ENCODE measurements at regions not wholly inside any gene's neighbourhood (a gene's known extent, or its start where the extent isn't known, plus 50 kb on each side); places are given as distances from the start of the nearest gene placed in this dataset.
"Not testable (repeated sequence)": the region's sequence is repeated elsewhere in the genome, so short reads cannot be mapped to it uniquely, and the experiment has no call there.

DNA sequence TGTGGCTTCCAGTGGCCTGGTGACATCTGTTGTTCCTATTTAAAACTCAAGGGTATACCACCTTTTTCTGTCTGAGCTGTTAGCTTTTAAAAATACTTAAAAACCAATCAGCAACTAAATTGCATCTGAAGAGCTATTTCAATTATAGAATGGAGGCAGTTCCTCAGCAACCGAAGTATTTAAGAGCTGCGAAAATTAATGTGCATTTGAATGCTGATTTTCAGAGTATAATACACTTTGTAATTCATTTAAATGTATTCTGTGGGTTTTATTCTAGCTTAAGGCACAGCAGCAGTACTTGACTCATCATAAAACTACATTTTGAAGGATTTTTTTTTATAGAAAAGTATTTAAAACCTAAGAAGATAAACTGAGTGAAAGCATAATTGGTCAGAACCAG is 404.9 kb upstream of the PRKCQ start:
- DNase-seq (ENCODE audit: low spot score) = no peak

DNA sequence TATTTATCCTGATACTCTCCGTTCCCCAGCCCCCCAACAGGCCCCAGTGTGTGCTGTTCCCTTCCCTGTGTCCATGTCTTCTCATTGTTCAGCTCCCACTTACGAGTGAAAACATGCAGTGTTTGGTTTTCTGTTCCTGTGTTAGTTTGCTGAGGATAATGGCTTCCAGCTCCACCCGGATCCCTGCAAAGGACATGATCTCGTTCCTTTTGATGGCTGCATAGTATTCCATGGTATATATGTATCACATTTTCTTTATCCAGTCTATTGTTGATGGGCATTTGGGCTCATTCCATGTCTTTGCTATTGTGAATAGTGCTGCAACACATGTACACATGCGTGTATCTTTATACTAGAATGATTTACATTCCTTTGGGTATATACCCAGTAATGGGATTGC is 403.9 kb upstream of the PRKCQ start:
- not testable (repeated sequence) for DNase-seq (ENCODE audit: low spot score)

DNA sequence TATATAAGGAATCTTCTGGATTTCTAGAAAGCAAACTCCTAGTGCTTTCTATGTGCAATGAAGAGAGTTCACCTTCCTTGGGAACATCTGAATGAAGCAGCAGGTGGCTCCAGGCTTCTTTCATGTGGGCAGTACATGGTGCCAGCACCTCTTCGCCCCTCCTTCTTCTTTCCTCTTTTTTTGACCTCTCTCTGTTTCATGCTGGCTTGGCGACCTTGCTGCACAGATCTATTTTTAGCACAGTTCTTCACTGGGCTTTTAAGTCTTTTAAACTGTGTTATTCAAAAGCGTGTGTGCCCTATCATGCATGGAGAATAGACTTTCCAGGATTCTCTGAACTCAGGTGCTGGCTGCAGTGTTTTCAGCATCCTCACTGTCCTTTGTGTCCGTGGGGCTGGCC is 400.3 kb upstream of the PRKCQ start:
- DNase-seq (ENCODE audit: low spot score) = no peak

DNA sequence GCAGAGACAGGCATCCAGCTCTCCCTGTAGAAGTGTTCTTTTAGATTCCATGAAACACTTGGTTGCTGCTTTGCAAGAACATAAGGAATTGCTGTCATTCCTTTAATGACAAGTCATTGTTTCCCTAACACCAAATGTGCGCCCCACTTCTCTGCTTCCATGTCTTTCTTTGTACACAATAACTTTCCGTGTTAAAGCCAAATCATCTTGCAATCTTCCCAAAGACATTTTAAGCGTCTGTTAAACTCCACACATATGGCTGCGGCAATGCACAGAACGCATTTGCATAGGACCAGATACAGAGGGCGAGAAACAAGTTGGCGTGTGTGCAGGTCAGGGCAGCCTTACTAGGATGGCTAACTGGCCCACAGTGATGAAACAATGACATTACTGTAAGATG is 399.3 kb upstream of the PRKCQ start:
- no peak for DNase-seq (ENCODE audit: low spot score)

DNA sequence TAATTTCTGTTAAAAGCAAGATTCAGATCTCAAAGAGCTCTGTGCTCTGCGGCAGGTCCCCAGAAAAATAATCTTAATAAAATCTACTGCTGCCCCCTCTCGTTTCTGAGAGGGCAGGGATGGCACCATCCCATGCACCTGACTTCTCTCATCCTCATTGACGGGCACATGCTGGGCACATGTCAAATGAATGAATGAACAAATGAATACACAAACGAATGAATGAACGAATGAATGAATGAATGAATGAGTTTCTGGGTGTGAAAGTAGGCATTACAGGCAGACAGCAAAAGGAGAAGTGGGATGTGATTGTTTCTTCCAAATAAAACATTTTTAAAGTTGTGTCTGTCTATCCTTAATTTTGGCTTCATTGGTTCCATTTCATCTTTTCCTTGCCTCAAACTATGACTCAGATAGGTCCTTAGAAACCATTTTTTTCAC is 398.1 kb upstream of the PRKCQ start:
- DNase-seq (ENCODE audit: low spot score) = no peak

DNA sequence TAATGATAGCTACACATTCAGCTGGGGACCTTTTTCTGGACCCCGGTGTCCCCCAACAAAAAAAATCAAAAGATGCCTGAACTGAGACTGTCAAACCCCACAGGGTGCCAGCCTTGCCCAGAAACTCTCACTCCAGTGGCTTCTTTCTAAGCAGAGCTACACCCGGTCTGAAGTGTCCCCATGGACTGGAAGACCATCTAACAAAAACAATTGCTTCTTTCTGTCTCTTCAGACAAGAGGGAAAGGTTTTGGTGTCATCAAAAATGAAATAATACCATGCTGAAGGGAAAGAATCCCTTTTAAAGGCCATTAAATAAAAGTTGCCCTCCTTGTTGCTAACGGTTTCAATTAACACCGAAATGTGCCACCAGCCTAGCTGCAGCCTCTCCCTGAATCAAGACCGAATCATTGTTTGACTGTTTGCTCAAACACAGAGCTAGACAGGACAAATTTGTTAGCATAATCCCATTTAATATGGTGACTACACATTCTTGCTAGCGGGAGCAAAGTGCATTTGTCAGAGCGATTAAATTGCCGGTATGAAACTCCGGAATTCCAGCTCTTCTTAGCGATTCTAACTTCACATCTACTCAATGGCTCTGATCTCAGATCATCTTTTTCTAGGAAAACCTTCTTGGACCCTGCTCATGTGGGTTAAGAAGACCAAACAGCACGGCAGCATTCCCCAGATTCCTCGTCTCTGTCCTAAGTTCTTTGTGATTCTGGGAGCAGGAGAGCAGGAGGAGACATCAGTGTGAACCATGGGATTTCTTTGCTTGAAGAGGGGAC is 397.5 kb upstream of the PRKCQ start:
- DNase-seq (ENCODE audit: low spot score) = no peak

DNA sequence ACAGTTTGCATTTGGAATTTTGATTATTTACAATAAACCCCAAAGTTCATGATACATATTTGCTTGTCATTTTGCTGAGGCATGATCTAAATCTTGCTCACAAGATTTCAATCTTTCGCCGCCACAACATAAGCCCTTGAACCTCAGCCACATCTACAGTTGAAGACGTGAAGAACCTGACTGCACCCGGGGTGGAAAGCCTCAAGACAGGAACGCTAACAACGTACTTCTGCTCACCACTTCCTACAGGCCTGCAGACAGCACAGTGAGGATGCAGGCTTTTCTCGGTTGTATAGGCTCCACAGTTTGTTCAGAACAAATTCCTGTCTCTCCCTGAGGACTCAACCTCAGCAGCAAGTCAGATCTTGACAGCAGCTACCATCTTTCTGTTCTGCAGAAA is 393.8 kb upstream of the PRKCQ start:
- DNase-seq (ENCODE audit: low spot score) = no peak

DNA sequence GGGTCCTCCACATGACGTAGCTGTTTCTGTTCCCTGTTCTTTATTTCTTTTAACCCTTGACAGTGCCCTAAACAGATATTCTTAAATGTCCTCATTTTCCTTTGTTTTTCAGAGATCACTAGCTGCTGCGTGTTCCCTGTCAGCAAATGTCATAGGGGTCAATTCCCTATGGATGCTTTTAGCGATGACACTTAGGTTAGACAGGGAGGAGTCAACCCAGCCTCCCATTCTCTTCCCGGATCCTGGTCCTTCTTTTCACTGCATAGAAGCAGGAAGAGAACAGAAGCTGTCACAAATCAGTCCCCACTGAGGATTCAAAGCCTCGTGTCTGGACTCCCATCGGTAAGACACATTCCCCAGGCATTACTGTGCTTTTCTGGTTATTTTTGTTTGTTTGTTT is 392.1 kb upstream of the PRKCQ start:
- no peak for DNase-seq (ENCODE audit: low spot score)

DNA sequence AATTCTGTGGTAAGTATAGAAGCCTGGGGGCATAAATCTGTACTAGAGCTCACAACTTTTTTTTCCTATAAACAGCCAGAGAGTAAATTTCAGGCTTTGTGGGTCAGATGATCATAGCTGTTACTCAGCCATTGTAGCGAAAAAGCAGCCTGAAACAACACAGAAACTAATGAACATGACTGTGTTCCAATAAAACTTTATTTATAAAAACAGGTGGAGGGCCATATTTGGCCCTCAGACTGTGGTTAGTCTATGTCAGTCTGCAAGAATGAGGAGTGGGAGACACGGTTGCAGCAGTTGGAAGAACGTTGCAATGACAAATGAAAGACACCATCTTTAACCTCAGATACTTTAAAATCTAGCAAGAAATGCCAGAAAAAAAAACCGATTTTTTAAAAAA is 389.6 kb upstream of the PRKCQ start:
- DNase-seq (ENCODE audit: low spot score) = no peak

DNA sequence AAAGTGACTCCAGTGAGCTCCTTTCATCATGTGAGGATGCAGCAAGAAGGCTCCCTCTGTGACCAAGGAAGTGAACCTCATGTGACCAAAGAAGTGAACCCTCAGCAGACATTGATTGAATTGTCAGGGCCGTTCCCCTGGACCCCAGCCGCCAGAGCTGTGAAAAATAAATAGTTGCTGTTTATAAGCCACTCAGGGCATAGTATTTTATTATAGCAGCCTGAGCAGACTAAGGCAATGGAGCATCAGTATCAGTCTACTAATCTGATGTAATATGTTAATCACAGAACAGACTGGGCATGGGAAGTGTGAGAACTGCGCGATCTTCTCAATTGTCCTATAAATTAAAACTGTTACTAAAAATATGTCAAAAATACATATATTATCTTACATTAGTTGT is 384.5 kb upstream of the PRKCQ start:
- no peak for DNase-seq (ENCODE audit: low spot score)

DNA sequence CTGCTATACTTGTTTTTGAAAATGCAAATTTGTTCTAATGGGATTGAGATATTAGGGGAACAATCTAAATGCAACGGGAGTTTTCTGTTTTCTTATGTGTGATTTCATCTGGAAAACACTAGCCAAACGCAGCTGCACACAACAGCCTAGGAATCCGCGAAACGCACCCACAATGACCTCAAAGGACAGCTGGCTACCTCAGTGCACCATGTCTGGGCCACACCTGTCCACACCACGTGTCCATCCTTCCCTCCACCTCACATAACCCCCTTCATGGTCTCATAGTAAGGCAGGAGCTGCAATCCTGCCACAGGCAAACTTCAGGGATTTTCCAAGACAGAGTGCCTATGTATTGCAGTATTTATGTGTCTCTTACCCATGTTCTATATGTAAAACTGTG is 382.5 kb upstream of the PRKCQ start:
- DNase-seq (ENCODE audit: low spot score) = no peak

DNA sequence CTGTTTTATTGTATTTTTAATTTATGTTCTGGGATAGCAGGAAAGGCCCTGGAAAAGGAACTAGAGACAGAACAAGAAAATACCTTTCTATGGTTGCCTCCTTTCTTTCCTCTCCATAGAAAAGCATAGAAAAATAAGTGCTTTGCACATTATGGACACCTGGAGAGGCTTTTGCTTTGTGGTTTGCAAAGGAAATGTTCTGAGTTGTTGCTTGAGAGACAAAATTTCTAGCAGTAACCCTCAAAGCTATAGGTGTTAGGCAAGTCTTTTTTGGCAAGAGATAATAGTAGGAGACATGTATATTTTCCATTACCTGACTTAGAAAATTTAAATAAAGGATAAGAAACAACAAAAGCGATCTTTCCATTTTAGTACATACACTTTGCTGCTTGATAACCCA is 378.6 kb upstream of the PRKCQ start:
- no peak for DNase-seq (ENCODE audit: low spot score)

DNA sequence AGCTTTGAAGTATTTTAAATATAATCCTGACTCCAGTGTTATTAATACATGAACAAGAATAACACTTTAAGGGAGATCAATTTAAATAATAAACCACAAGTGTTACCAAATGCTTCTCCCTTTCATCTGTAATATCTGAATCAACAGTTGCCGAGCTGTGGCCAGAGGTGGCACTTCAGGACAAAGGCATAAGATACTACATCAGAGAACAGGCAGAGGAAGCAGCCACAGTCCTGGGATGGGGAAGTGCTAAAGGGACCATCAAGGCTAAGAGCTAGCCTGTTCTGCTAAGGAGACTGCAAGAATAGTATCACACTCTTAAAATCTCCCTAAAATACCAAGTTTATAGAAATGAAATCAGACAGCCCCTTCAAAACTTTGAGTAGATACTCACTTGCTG is 378.2 kb upstream of the PRKCQ start:
- no peak for DNase-seq (ENCODE audit: low spot score)

DNA sequence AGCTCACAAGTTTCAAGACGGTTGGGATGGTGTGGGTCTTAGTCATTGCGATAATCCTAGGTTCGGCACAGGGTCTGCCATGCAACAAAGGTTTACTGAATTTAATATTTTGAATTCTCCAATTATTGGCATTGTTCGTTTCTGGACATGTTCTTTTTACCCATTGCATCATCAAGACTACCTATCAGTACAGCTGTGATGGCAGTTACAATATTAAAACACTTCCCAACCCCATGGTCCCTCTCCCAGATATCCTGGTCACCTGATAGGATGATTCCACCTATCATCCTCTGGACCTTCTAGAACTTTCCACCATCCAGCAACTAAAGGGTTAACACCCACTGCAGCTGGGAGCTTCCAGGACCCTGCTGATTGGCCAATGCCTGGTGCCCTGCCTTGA is 377.8 kb upstream of the PRKCQ start:
- DNase-seq (ENCODE audit: low spot score) = no peak

DNA sequence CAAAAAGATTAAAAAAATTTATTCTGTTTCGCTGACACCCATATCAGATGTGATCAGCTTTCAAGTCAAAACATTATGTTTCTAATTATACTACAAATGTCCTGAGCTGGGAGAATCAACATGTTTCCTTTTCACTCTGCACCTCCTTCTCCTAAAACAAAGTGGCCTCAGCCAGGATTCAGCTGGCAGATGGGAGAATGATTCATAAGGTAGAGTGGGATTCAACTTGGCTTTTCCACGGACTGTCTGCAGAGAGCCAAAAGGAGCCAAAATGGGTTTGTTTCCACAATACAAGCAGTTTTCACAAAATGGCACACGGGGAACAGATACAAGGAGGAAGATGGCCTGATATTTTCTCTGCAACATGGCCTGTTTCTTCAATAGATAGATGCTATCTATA is 376.5 kb upstream of the PRKCQ start:
- no peak for DNase-seq (ENCODE audit: low spot score)

DNA sequence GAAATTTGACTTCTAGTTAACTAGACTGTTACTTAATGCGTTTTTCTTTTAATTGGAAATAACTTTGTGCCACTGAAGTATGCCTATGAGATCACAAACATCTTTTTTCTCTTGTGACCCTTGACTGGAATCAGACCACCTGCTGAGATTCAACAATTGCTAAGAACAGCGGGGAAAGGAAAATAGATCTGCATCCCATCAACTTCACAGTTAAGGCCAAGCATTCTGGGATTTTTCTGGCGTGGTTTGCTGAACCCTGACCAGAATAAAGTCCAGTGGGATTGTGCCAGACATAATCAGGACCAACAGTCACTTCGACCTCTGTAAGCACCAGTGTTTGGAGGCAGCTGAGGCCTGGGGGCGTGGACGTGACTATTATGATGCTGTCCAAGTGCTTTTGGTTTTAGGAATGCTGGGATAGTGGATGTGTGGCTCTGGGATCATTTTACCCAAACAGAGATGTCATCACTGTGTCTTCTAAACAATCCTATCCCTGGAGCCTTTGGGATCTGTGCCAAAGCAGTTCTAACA is 373.3 kb upstream of the PRKCQ start:
- no peak for DNase-seq (ENCODE audit: low spot score)

DNA sequence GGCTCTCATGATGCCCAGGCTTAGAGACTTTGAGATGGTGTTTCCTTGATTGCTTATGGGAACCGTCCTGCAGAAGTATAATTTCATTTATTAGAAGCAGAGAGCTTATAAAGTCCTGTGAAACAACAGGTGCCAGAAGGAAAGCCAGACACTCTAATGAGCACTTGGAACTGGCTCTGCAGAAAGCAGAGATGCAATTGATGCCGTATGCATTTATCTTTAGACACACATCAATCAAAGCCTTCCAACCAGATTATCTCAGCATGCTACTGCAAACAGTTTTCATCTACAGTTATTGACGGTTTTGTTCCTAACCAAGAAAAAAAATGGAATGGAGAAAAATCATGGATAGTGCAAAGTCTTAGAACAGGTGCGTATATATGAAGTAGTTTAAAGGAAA is 371.7 kb upstream of the PRKCQ start:
- no peak for DNase-seq (ENCODE audit: low spot score)

DNA sequence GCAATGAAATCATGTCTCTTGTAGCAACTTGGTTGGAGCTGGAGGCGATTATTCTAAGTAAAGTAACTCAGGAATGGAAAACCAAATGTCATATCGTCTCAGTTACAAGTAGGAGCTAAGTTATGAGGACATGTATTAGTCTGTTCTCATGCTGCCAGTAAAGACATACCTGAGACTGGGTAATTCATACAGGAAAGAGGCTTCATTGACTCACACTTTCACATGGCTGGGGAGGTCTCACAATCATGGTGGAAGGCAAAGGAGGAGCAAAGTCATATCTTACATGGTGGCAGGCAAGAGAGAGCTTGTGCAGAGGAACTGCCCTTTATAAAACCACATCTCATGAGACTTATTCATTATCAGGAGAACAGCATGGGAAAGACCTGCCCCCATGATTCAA is 370.1 kb upstream of the PRKCQ start:
- no peak for DNase-seq (ENCODE audit: low spot score)

DNA sequence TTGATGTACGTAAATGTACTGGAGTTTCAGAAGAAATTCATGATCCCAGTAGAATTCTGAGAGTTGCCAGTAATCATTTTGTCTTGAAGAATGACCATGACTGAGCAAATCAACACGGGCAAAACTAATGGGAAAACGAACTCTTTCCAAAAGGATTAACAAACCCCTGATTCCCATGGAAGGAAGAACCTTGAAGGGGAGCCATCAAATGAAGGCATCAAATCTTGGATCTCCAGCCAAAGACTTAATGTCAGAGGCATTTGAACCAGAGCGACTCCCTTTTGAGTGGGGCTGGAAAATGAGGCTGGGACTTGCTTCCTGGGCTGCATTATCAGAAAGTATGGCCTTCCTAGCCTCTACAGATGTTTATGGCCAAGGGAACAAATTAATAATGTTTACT is 364.4 kb upstream of the PRKCQ start:
- DNase-seq (ENCODE audit: low spot score) = no peak

DNA sequence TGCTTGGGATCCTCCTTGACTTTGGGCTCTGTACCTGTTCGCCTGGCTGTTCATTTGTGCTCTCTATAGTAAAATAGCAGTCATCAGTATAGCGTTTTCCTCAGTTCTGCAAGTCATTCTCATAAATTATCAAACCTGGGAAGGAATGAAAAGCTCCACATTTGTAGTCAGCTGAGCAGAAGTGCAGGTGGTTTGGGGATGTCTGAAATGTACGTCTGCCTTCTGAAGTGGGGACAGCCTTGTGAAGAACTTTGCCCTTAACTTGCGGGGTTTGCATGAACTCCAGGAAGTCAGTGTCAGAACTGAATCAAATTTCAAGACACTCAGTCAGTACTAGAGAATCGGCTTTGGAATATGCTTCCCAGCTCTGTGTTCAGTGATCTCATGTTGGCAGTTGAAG is 358.3 kb upstream of the PRKCQ start:
- no peak for DNase-seq (ENCODE audit: low spot score)

DNA sequence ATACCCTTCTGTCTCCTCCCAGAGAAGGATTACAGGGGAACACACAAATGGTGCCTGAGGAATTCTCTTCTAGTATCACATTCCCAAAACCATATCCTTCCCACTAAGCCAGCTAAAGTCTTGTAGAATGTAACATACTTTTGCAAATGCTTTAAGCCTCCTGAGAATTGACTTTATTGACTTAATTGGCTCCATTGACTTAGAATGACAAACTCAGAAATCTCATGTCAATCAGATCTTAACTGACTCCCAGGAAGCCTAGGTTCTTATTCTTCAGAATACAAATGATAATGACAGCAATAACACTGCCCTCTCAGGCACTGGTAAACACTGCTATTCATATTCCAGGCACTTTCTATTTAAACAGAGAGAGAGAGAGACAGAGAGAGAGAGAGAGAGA is 356.9 kb upstream of the PRKCQ start:
- DNase-seq (ENCODE audit: low spot score) = no peak

DNA sequence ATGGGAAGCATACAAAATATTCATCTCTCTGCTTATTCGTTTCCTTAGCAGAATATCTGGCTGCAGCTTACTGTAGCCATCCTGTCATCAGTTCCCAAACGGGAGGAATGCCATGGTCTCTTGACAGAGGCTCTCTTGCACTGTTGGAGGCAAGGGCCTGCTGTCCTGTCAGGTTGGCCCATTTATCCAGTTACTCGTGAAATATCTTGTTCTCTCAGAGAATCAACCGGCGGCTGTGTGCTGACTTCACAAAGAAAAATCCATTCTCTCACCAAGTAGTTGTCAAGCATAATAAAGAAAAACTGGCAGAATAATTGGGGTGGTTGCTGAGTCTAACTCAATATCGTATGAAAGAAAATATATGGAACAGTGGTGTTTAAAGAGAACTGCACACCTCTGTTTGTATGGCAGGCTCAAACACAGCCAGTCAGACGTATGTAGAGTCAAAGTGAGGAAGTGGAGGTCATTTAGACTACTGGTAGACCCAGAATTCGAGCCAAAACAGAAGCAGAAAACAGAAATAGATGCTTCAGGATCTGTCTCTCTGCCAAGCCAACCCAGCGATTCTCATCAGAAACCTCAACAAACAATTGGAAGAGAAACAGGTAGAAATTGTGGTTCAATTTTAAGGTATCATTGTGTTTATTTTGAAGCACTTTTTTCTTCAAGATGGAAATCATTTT is 349.2 kb upstream of the PRKCQ start:
- DNase-seq (ENCODE audit: low spot score) = no peak

DNA sequence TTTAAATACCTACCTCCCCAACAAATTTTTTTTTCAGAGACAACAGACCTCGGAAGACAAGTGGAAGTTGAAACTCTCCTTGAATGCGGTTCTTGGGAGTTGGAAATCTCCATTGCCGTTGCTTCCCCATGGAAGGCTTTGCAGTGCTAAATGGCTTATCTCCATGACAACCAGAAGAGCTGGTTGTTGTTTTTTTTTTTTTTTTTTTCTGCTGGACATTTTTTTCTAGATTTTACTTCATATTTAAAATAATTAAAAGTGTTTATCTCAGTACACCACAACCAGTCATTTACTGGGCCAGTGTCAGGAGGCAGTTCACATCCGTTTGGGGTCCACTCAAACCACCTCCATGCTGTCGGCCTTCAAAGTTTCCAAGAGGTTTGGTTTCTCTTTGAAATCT is 348.5 kb upstream of the PRKCQ start:
- DNase-seq (ENCODE audit: low spot score) = no peak
